ENCODE measurements at regions not wholly inside any gene's neighbourhood (a gene's known extent, or its start where the extent isn't known, plus 50 kb on each side); places are given as distances from the start of the nearest gene placed in this dataset.

- no peak for DNase-seq (ENCODE audit: low read depth, low spot score)
These were observed 55.5 kb downstream of the INHBB start for GRCh38 chr2:120401275-120402066.

GRCh38 chr2:120402067-120402433 lies 56.1 kb downstream of the INHBB start:
- no peak for DNase-seq (ENCODE audit: low read depth, low spot score)

- DNase-seq (ENCODE audit: low read depth, low spot score), result no peak
These were observed 56.6 kb downstream of the INHBB start for GRCh38 chr2:120402508-120402907.

DNA sequence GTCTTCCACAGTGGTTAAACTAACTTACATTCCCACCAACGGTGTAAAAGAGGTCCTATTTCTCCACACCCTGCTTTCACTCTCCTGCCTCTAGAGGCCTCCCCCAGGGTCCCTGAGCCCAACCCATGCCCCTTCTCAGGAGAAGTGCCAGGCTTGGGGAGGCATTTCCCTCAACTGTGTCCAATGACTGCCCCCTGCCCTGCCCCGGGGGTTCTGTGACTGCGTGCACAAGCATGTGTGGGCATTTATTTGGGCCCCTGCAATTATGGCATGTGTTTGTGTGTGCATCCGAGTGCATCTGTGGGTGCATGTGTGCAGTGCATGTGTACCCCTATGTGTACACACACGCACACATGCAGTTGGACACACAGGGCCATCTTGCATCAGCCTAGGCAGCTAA lies 57.3 kb downstream of the INHBB start:
- DNase-seq (ENCODE audit: low read depth, low spot score), result no peak

DNA sequence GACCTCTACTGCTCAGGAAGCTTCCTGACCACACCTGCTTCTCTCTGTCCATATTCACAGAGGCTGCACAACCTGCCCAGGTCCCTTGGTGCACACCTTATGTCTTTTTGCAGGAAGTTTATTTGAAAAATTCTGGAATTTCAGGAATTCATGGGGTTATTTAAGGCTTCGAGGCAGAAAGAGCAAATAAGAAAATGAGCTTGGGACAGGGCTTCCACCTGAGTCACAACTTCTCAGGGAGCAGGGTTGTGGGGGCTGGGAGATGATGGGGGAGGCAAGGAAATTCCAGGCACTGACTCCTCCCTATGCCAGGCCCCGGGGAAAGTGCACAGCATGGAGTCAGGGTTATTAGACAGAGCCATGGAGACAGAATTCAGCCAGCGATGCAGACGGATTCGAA lies 57.7 kb downstream of the INHBB start:
- DNase-seq (ENCODE audit: low read depth, low spot score), result no peak

DNA sequence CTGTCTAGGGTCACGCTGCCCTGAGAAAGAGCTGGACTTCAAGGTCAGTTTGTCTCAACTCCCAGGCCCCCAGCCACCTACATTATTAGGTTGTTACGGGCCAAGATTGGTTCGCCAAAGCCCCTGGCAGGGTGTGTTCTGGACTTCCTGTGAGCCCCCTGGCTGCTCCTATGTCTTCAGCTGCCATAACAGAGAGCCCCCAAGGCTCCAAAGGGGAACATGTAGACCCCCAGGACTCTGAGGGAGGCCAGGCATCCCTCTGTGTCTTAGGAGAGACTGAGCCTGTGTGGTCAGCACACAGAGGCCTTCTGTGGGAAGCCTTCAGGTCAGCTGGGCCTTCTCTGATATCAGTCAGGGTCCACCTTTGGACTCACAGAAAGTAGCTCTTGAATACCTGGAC lies 58.3 kb downstream of the INHBB start:
- no peak for DNase-seq (ENCODE audit: low read depth, low spot score)

GRCh38 chr2:120404941-120405758 lies 59.2 kb downstream of the INHBB start:
- no peak for DNase-seq (ENCODE audit: low read depth, low spot score)

GRCh38 chr2:120405759-120406099 lies 59.8 kb downstream of the INHBB start:
- no peak for DNase-seq (ENCODE audit: low read depth, low spot score)

GRCh38 chr2:120406566-120406965 lies 60.6 kb downstream of the INHBB start:
- DNase-seq (ENCODE audit: low read depth, low spot score), result no peak

DNA sequence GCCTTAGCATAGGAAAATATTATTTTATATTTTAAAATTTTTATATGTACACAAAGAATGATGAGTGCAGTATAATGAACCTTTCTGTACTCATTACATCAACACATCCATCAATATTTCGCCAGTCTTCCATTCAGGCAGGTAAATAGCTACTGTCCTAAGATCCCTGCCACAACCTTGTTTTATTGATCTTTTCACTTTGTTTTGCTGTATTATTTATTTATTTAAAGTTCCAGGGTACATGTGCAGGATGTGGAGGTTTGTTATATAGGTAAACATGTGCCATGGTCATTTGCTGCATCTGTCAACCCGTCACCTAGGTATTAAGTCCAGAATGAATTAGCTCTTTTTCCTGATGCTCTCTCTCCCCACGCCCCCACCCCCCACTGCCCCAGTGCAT lies 64.6 kb downstream of the INHBB start:
- no peak for DNase-seq (ENCODE audit: low read depth, low spot score)

DNA sequence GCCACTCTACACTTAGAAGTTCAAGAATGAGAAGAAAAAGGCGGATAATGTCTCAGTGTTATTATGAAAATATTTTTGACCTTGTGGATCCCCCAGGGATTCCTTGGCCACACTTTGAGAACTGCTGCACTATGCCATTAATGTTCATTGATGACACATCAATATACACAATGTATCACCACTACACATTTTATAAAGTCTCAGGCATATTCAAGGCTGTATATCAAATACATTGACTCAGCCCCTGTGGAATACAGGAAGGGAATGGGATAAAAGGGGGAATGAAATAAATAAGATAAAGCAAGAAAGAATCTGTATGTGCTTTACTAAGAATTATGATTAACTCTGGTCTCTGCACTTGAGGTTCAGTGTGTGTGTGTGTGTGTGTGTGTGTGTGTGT lies 69.1 kb downstream of the INHBB start:
- DNase-seq (ENCODE audit: low read depth, low spot score), result no peak

DNA sequence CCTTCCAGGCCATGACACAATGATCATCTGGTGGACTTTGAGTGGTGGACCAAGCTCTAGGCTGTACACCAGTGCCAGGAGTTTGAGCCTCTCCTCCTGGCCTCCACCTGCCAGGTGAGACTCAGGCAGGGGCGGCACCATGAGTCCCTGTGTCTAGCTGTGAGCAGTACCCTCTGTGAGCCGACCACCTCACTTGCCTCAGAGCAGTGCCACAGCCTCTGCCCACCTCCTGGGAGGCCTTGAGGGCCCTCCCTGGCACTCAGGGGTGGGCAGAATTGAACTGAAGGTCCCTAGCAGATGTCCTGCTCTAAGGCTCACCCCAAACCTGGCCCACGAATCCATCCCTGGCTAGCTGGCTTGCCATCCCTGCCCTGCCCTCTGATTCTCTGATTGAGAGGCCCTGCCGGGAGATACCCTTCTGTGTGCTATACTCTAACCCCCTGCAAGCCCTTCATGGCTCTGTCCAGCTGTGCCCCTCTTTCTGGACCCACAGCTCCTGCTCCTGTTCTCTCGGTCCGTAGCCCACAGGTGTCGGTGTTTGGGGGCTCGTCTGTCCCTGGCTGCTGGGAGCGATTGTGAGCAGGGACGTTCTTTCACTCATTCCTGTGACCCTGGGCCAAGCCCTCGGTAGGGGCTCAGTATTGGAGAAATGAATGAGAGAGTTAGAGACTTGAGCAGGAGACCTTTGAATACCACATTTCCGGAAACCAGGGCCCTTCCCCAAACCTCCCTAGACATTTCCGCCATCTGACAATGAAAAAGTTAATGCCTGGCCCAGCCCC lies 70.0 kb downstream of the INHBB start:
- no peak for DNase-seq (ENCODE audit: low read depth, low spot score)

GRCh38 chr2:120418174-120418787 lies 72.3 kb downstream of the INHBB start:
- no peak for DNase-seq (ENCODE audit: low read depth, low spot score)

DNA sequence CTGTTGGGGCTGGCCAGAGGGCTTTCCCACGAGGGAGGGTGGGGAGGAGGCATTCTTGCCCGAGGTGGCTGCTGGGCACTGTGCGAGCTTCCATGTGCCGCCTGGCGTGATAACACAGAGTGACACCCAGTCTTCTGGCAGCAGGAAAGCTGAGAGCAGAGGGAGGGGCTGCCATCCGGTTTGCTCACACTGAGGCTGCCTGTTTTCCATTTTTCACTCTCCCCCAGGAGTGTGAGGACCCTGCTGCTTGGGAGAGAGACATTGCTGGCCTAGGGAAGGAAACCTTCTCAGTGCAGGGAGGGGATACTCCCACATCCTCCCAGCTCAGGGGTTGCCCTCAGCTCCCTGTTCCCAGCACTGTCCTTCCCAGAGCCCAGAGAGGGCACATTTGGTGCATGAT lies 73.1 kb downstream of the INHBB start:
- no peak for DNase-seq (ENCODE audit: low read depth, low spot score)

- no peak for DNase-seq (ENCODE audit: low read depth, low spot score)
These were observed 74.0 kb downstream of the INHBB start for GRCh38 chr2:120419955-120420354.

DNA sequence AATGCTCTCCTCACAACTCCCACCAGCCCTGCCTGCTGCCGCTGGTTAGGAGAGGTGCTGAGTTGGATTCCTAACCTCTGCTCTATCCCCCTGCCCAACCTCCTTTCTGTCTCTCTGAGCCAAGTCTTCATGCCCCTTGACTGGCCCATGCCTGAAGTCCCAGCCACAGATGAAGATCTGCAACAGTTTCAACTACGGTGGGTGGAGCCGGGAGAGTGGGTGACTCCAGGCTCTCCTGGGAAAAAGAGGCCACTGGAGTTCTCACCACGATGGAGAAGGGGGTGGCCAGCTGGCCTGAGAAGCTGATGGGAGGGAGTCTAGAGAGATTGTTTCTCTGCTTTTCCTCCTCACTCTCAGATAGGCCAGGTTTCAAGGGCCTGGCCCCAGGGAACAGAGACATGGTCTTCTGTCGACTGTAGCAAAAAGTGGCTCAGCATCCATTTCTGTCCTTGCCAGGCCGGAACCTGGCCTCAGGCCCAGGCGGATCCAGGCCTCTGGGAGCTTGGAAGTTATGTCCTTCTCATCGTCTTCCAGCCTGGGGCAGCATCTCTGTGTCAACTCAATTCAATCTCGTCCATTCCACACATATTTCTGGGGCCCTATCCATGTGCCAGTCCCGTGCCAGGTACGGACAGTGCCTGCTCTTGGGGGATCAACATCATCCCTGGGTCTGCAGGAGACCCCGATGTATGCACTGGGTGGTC lies 75.3 kb downstream of the INHBB start:
- no peak for DNase-seq (ENCODE audit: low read depth, low spot score)

GRCh38 chr2:120421830-120422175 lies 75.9 kb downstream of the INHBB start:
- no peak for DNase-seq (ENCODE audit: low read depth, low spot score)

GRCh38 chr2:120422465-120423160 lies 76.7 kb downstream of the INHBB start:
- no peak for DNase-seq (ENCODE audit: low read depth, low spot score)

- DNase-seq (ENCODE audit: low read depth, low spot score), result no peak
These were observed 77.4 kb downstream of the INHBB start for GRCh38 chr2:120423167-120423943.

GRCh38 chr2:120424274-120424796 lies 78.4 kb downstream of the INHBB start:
- no peak for DNase-seq (ENCODE audit: low read depth, low spot score)
